KBM-7 (cell line): ENCODE measurements at regions not wholly inside any gene's neighbourhood (a gene's known extent, or its start where the extent isn't known, plus 50 kb on each side); places are given as distances from the start of the nearest gene placed in this dataset.
"Not testable (repeated sequence)": the region's sequence is repeated elsewhere in the genome, so short reads cannot be mapped to it uniquely, and the experiment has no call there.

Experiments used
- DNase-seq: peaks from one replicate; pipeline ENCODE4 v3.0.0-alpha.2; 2015
- in situ Hi-C: fragments of 300-500 bp; cut with MboI; formaldehyde crosslinking; loops from 2 replicates; pipeline ENCODE4 v1.14.3; 2020; ENCODE audit warnings: low sequenced_read_pairs, low pct_unique_long_range_greater_than_20kb, mixed read lengths

GRCh38 chr18:30419399-30419798, 623.1 kb downstream of the DSC3 start:
- in situ Hi-C loops, DNase-seq: not testable (repeated sequence)

DNA sequence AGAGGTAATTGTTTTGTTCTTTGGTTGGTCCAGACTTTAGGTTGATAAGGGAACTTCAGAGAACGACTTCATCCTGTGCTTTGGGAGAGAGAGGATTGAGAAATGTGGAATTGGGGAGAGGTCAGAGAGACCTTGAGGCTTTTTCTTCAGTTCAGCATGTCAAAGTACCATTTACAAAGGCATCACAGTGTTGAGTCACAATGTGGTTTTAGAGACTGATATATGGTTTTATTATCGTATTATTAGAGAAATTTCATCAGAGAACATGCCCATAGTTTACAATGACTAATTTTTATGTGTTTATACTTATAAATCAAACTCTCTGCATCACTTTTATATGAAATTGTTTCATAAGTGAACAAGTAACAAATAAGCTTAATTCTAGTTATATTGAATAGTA, 626.6 kb downstream of the DSC3 start:
- in situ Hi-C loops, result no loop called here
- no peak for DNase-seq

GRCh38 chr18:30409120-30409519, 633.4 kb downstream of the DSC3 start:
- DNase-seq, result no peak
- in situ Hi-C loops, result no loop called here

GRCh38 chr18:30406728-30407127, 635.8 kb downstream of the DSC3 start:
- in situ Hi-C loops, result no loop called here
- no peak for DNase-seq

- no peak for DNase-seq
- in situ Hi-C loops, result no loop called here
Measured at GRCh38 chr18:30405038-30405437, 637.5 kb downstream of the DSC3 start.

DNA sequence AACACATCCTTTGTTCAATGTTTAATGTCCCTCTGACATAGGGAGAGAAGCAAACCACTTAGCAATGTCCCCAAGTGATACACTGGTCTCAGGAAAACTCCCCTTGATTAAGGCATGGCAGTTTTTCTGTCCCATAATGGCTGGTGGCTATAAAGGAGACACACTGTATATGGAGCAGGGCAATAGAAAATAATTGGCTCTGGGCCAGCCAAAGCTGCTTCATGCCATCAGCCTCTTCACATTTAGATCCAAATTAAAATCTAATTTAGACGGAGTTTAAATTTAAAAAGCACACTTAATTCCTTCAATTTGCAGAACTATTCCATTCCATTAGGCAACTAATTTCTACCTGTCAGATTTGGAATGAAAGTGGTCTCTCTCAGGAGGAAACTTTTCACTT, 638.1 kb downstream of the DSC3 start:
- no peak for DNase-seq
- in situ Hi-C loops, result no loop called here

DNA sequence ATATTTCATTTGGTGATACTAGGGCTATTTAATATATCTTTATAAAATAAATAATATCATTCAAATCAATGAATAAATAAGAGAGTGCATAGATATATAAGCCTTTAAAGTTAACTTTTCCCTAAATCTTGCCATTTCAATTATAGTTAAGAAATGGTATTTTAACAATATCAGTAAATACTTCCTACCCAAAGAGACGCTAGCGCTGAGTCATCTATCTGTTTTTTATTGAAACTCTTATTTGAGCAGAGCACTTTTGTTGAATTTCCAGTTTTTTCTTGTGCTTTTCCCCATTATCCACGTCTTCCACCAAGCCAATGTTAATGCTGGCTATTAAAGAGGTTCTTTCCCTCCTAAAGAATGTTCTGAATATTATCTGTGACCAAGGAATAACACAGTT, 639.3 kb downstream of the DSC3 start:
- in situ Hi-C loops, result no loop called here
- no peak for DNase-seq

GRCh38 chr18:30387401-30387800, 655.1 kb downstream of the DSC3 start:
- in situ Hi-C loops, result no loop called here
- DNase-seq, result no peak

- in situ Hi-C loops, result no loop called here
- no peak for DNase-seq
Measured at GRCh38 chr18:30386624-30387023, 655.9 kb downstream of the DSC3 start.

DNA sequence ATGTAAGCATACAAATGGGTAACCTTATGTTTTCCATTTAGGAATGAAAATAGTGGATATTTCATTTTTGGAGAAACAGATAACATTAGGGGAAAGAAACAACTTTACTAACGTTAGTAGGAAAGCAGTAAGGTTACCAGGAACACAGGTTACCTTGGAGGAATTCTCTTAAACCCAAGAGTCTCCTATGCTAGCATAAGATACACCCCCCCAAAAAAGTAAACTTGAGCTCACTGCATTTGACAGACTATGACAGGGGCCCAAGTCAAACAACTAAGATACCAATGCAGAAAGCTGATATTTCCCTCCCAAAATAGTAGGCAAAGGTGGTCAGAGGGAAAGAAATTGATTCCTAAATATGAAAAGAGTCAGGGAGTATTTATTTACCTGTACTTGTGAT, 656.9 kb downstream of the DSC3 start:
- in situ Hi-C loops, result no loop called here
- no peak for DNase-seq

DNA sequence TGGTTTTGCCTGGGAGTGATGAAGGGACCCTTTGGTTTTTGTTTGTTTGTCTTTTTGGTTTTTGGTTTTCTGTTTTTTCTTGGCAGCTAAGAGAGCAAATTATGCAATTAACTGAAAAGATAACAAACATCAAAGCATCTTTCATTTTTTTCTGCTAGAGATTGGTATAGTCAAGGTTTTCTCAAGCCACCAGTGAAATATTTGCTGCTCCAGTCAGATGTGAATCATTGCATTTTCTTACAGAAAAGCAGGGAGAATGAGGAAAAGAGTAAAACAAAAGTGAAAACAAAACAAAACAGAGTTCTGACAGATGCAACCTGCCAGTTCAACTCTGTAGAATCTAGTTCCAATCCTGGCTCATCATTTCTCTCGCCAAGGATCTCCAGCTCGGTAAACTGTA, 660.7 kb downstream of the DSC3 start:
- in situ Hi-C loops, result no loop called here
- no peak for DNase-seq

DNA sequence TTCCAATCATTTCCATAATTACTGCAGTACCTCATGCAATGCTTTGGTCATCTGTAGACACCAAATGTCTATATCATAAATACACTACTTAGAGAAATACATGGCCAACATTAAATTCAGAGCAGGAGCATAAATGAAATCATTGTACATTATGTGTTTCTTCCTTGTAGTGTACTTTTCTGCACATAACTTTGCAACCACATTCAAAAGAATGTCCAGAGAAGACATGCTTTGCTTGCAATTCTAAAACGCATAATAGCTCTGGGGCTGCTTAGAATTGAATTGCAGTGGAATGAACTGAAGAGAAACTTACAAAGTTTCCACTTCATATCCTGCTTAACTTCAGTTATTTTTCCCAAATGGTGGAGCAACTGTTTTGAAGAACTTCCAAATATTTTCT, 664.4 kb downstream of the DSC3 start:
- DNase-seq, result no peak
- in situ Hi-C loops, result no loop called here

GRCh38 chr18:30376515-30376914, 666.0 kb downstream of the DSC3 start:
- DNase-seq, result peak; percentile 8
- in situ Hi-C loops, result no loop called here

DNA sequence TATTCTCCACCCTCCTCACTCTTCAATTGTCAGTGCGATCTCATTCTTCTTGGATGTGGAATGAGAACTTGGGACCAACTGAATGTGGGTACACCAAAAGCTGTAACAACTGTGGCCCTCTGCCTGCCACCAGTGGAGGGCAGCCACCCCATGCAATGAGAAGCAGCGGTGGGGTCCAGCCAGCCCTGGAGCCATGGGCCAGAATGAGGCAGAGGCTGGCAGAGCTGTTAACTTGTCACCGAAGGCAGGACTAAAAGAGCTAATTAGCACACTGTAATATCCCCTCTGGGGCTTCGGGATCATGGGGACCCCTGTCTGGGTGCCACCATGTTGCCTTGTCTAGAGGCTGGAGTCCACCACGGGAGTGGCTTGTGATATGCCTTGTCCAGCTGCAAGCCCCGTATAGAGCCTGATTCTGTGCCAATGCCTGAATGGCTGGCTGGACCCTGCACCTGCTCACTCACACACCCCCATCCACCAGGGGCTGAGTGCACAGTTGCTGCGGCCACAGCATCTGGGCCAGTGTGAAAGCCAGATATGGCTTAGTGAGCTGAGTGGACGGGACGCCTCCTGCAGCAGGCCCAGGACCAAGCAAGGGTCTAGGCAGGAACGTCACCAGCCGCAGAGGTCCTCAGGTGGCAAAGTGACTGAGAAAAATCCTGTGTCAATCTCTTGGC, 680.5 kb downstream of the DSC3 start:
- in situ Hi-C loops, result no loop called here
- DNase-seq, result no peak

DNA sequence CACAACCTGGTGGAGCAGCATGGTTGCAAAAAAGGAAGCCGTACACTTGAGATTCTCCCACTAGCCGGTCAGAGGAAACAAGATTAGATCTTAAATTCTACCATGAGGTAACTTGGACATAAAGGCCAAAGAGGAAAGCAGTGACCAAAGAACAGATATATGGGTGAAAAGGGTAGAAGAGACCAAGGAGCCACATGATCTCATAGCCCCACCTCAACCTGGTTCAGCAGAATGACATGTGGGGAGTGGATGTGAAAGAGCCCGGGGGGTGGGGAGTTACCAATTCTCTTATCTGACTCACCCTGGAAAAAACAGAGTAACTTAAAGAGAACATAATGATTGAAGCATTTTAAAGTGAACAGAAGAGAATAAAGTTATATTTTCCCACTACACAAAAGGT, 683.0 kb downstream of the DSC3 start:
- in situ Hi-C loops, result no loop called here
- DNase-seq, result no peak

DNA sequence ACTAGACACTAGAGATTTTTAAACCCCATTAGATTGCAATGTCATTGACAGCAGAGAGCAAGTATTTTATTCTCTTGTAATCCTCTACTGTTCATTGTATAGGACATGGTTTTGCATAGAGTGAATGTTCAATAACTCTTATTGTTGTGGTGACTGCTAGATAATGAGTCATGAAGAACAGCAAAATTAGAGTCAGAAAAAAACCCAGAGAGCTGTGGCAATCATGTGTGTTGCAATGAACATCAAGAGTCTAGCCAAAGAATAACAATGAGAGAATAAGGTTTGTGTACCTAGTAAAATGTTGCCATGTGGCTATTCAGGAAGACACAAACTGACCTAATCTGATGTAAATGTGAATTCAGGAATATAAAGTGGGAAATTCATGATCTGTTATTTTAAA, 684.0 kb downstream of the DSC3 start:
- in situ Hi-C loops, result no loop called here
- no peak for DNase-seq

- DNase-seq, result no peak
- in situ Hi-C loops, result no loop called here
Measured at GRCh38 chr18:30352551-30353168, 689.9 kb downstream of the DSC3 start.

GRCh38 chr18:30350263-30350662, 692.3 kb downstream of the DSC3 start:
- no peak for DNase-seq
- in situ Hi-C loops, result no loop called here

DNA sequence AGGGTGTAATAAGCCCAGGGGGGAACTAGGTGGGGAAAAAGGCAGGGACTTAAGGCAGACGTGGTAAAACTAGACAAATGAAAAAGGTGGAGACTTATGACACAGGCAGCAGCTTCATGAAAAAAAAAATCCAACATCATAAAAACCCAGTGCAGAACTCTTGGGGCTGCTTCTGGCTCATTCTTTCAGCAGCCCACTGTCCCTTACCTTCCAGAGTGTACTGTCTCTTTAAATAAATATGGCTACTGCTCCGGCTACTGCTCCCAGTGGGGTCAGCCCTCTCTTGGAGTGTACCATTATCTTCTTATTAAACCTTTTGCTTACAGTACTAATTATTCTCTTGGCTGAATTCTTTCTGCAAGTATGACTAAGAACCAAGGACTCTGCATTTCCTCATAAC, 699.5 kb downstream of the DSC3 start:
- in situ Hi-C loops, result no loop called here

GRCh38 chr18:30342675-30343074, 699.9 kb downstream of the DSC3 start:
- DNase-seq, result no peak
- in situ Hi-C loops, result no loop called here

More for the DNA sequence above, 699.5 kb downstream of the DSC3 start:
- DNase-seq, result no peak

GRCh38 chr18:30334781-30335180, 707.8 kb downstream of the DSC3 start:
- no peak for DNase-seq
- in situ Hi-C loops, result no loop called here
